ENCODE measurements at regions not wholly inside any gene's neighbourhood (a gene's known extent, or its start where the extent isn't known, plus 50 kb on each side); places are given as distances from the start of the nearest gene placed in this dataset.

DNA sequence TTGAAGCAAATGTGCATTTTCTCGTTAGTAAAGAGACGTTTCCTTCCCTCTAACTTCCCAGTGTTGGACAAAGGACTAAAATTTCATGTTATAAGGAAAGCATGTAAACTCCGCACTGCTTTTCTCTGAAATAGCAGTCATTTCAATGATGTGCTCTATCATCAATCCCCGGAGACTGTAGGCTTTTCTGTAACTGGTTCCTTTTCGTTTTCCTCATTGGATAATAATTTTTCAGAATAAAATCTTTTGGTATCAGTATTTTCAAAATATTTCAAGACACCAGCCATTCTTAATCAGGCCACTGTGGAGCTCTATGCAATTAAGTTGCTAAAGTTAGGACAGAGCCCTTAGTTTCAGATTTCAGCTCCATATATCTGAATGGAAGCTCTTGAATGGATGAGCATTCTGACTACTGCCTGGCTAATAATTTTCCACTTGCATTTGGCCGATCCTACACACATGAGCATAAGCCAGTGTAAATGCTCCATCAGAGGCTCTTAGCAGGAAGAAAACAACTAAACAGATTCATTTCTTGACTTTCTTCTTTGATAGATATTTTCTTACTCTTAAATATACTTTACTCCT lies 157.7 kb downstream of the CHIC2 start:
- peaks cover 0 to 10% (median 5%) of the 10 kb centered on the region in 4 donors for H3K4me1 Mint-ChIP-seq
- H3K27ac ChIP-seq (ENCODE audit: insufficient read depth, low read length, poor library complexity, severe bottlenecking) = no peak overlapping the region
- no peak overlapping the region for H3K27ac Mint-ChIP-seq
- ATAC-seq (ENCODE audit: low read depth in 2 of 2) (no peak), DNase-seq (no peak)
- H3K9me3 Mint-ChIP-seq = no peaks in the 10 kb centered on the region
- H3K36me3 Mint-ChIP-seq = no peaks in the 10 kb centered on the region
- no peaks in the 10 kb centered on the region for H3K4me1 ChIP-seq (ENCODE audit: control insufficient read depth, insufficient read depth, low read length, poor library complexity, severe bottlenecking)
- peaks cover 12% of the 10 kb centered on the region for H3K27me3 ChIP-seq (ENCODE audit: control insufficient read depth, insufficient read depth, low read length)
- H3K36me3 ChIP-seq (ENCODE audit: control insufficient read depth, insufficient read depth, low read length) = no peaks in the 10 kb centered on the region
- H3K9me3 ChIP-seq (ENCODE audit: control insufficient read depth in 2 of 2, low read length in 2 of 2) = no peaks in the 10 kb centered on the region
- H3K4me3 Mint-ChIP-seq = no peak overlapping the region
- peaks cover 31% of the 10 kb centered on the region for H3K27me3 Mint-ChIP-seq
- no peak overlapping the region for H3K4me3 ChIP-seq (ENCODE audit: low read depth, low read length)

DNA sequence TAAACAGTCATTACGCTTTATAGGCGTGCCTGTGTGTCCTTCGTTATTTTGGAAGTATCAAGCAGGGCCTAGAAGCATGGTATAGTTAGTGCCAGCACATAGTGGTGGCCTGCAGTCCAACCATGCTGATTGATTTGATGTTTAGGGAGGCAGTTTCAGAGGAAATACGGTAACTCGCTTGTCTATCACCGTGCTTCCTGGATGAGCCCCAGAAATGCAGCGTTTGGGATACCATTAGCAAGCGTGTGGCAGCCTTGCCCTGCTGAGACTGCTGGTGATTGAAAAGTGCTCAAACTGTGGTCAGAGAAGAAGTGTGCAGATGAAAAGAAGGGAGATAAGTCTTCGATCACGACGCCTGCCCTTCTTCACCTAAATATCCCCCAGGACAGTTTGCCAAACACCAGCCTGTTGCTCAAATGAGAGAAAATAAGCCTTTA lies 158.4 kb downstream of the CHIC2 start:
- H3K36me3 Mint-ChIP-seq = no peaks in the 10 kb centered on the region
- no peak overlapping the region for H3K27ac Mint-ChIP-seq
- H3K27me3 Mint-ChIP-seq = peaks cover 31% of the 10 kb centered on the region
- Histone ChIP-seq H3K4me3 (ENCODE audit: low read depth, low read length) (peak overlapping the region; percentile 11), H3K9me3 (ENCODE audit: control insufficient read depth in 2 of 2, low read length in 2 of 2) (no peaks in the 10 kb centered on the region), H3K4me1 (ENCODE audit: control insufficient read depth, insufficient read depth, low read length, poor library complexity, severe bottlenecking) (no peaks in the 10 kb centered on the region), H3K27me3 (ENCODE audit: control insufficient read depth, insufficient read depth, low read length) (peaks cover 12% of the 10 kb centered on the region), H3K36me3 (ENCODE audit: control insufficient read depth, insufficient read depth, low read length) (no peaks in the 10 kb centered on the region), H3K27ac (ENCODE audit: insufficient read depth, low read length, poor library complexity, severe bottlenecking) (no peak overlapping the region)
- H3K4me3 Mint-ChIP-seq = no peak overlapping the region
- H3K4me1 Mint-ChIP-seq = peaks cover 0 to 10% (median 5%) of the 10 kb centered on the region in 4 donors
- DNase-seq = peak in 1 of 3 donors; percentile 42
- no peak for ATAC-seq (ENCODE audit: low read depth in 2 of 2)
- no peaks in the 10 kb centered on the region for H3K9me3 Mint-ChIP-seq

DNA sequence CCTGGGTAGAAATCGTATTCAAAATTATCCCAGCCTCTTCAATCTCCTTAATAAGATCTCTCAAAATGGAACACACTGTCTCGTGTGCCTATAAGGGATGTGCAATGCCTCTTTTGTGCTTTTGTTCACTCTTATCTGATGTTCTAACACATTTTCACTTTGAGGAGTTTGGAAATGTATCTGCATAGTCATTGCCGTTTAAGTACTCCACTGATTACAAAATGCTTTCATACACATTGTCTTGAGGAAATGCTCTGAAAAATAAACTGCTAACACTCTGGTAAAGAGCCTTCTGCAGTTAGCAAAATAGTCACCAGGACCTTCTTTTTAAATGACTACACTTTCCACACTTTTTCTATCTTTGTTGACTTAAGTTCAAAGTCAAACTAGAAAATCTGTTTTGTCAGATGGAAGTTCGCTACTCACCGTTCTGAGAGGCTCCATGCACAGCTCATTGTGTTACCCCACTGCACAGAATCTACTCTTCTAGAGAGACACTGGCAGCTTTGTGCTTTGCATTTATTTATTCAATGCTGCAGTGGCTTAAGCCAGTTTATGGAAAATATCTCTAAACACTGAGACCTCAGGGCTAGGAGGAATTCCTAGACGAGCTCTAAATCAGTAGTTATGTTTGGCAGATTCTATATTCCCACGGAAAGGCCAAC lies 159.0 kb downstream of the CHIC2 start:
- no peaks in the 10 kb centered on the region for H3K36me3 ChIP-seq (ENCODE audit: control insufficient read depth, insufficient read depth, low read length)
- H3K27me3 ChIP-seq (ENCODE audit: control insufficient read depth, insufficient read depth, low read length) = peaks cover 12% of the 10 kb centered on the region
- ATAC-seq (ENCODE audit: low read depth in 2 of 2) (no peak), DNase-seq (no peak)
- H3K36me3 Mint-ChIP-seq = no peaks in the 10 kb centered on the region
- H3K4me1 ChIP-seq (ENCODE audit: control insufficient read depth, insufficient read depth, low read length, poor library complexity, severe bottlenecking) = no peaks in the 10 kb centered on the region
- no peak overlapping the region for H3K27ac ChIP-seq (ENCODE audit: insufficient read depth, low read length, poor library complexity, severe bottlenecking)
- no peak overlapping the region for H3K27ac Mint-ChIP-seq
- peaks cover 0 to 10% (median 5%) of the 10 kb centered on the region in 4 donors for H3K4me1 Mint-ChIP-seq
- H3K27me3 Mint-ChIP-seq = peaks cover 31% of the 10 kb centered on the region
- H3K4me3 ChIP-seq (ENCODE audit: low read depth, low read length) = no peak overlapping the region
- H3K4me3 Mint-ChIP-seq = no peak overlapping the region
- H3K9me3 ChIP-seq (ENCODE audit: control insufficient read depth in 2 of 2, low read length in 2 of 2) = no peaks in the 10 kb centered on the region
- H3K9me3 Mint-ChIP-seq = no peaks in the 10 kb centered on the region

DNA sequence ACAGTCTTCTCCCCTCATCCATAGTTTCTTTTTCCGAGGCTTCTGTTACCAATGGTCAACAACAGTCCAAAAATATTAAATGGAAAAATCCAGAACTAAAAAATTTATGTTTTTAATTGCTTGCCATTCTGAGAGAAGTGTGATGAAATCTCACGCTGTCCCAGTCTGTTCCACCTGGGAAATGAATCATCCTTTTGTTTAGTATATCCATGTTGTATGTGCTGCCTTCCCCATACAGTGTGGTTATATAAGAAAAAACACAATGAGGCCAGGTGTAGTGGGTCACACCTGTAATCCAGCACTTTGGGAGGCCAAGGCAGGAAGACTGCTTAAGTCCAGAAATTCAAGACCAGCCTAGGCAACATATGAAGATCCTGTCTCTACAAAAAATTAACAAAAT lies 161.6 kb downstream of the CHIC2 start:
- Histone ChIP-seq H3K36me3 (ENCODE audit: control insufficient read depth, insufficient read depth, low read length) (no peaks in the 10 kb centered on the region), H3K4me3 (ENCODE audit: low read depth, low read length) (no peak overlapping the region), H3K9me3 (ENCODE audit: control insufficient read depth in 2 of 2, low read length in 2 of 2) (no peaks in the 10 kb centered on the region), H3K27me3 (ENCODE audit: control insufficient read depth, insufficient read depth, low read length) (peaks cover 5% of the 10 kb centered on the region), H3K27ac (ENCODE audit: insufficient read depth, low read length, poor library complexity, severe bottlenecking) (no peak overlapping the region), H3K4me1 (ENCODE audit: control insufficient read depth, insufficient read depth, low read length, poor library complexity, severe bottlenecking) (no peaks in the 10 kb centered on the region)
- peak overlapping the region in 1 of 3 donors; percentile 12 for H3K27ac Mint-ChIP-seq
- H3K27me3 Mint-ChIP-seq = peaks cover 23% of the 10 kb centered on the region
- peaks cover 0 to 6% (median 3%) of the 10 kb centered on the region in 4 donors for H3K4me1 Mint-ChIP-seq
- H3K36me3 Mint-ChIP-seq = no peaks in the 10 kb centered on the region
- DNase-seq (no peak), ATAC-seq (ENCODE audit: low read depth in 2 of 2) (no peak)
- no peaks in the 10 kb centered on the region for H3K9me3 Mint-ChIP-seq
- H3K4me3 Mint-ChIP-seq = no peak overlapping the region

DNA sequence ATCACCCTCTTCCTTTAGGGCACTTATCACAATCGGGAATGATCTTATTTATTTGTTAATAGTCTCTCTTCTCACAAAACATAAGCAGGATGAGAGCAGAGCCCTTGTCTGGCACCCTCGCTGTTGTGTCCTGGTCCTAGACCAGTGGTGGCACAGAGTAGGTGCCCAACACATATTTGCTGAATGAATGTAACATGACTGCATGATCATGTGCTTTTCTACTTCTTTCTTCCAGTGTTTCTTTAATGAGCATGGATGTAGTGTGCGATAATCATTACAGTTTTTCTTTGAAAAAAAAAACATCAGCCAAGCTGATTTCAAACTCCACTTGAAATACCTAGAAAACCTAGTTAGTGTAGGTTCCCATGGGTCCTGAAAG lies 164.1 kb downstream of the CHIC2 start:
- Mint-ChIP-seq H3K9me3 (no peaks in the 10 kb centered on the region), H3K27me3 (peaks cover 16% of the 10 kb centered on the region), H3K27ac (no peak overlapping the region), H3K36me3 (no peaks in the 10 kb centered on the region), H3K4me3 (no peak overlapping the region), H3K4me1 (no peaks in the 10 kb centered on the region)
- H3K27me3 ChIP-seq (ENCODE audit: control insufficient read depth, insufficient read depth, low read length) = peaks cover 2% of the 10 kb centered on the region
- no peak for DNase-seq
- no peaks in the 10 kb centered on the region for H3K4me1 ChIP-seq (ENCODE audit: control insufficient read depth, insufficient read depth, low read length, poor library complexity, severe bottlenecking)
- ATAC-seq (ENCODE audit: low read depth in 2 of 2) = no peak
- no peaks in the 10 kb centered on the region for H3K9me3 ChIP-seq (ENCODE audit: control insufficient read depth in 2 of 2, low read length in 2 of 2)
- H3K4me3 ChIP-seq (ENCODE audit: low read depth, low read length) = no peak overlapping the region
- H3K36me3 ChIP-seq (ENCODE audit: control insufficient read depth, insufficient read depth, low read length) = no peaks in the 10 kb centered on the region
- no peak overlapping the region for H3K27ac ChIP-seq (ENCODE audit: insufficient read depth, low read length, poor library complexity, severe bottlenecking)

DNA sequence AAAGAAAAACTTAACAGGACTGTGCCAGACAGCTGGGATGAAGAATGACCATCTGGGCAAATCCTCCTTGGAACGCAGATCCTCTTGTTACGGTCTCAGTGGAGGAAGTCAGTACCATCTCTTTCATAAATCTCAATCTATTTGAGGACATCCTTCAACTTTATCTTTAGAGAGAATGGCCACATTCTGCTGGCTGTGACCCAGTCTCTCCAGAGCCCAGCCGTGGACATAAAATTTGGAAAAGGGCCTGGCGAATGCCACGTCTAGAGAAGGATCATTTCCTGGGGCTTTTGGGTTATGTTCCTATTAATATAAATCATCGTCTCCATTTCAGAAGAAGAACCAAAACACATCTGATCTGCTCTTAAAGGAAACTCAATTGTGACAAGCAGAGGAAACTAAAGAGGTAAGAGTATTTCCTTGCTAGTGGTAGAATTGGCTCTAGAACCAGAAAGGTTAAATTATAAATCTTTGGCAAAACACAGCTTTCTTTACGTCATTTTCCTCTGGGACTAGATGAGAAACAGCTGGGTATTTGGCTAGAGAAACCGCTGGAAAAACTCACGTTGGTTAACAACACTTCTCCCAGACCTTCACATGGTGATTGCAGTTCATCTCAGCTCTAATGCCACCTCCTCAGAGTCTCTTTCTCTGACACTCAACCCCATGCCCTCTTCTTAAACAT lies 164.7 kb downstream of the CHIC2 start:
- H3K4me1 Mint-ChIP-seq = no peaks in the 10 kb centered on the region

DNA sequence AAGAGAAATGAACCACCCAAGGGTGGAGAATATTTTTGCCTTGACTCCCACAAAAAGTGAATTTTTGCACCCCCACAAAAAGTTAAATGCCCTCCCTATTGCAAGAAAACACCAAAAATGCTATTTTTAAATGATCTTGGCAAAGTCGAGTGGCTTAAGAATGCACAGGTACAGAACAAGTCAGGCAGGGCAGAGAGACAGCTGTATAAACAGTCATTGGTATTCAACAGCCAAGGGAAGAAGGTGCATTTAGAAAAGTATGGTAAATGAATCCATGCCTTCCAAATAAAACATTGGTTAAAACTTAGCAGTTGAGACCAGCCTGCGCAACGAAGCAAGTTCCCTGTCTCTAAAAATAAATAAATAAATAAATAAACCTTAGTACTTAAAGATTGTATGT lies 169.3 kb downstream of the CHIC2 start:
- ATAC-seq (ENCODE audit: low read depth in 2 of 2) (no peak), DNase-seq (no peak)
- Mint-ChIP-seq H3K27me3 (peaks cover 11% of the 10 kb centered on the region), H3K36me3 (no peaks in the 10 kb centered on the region), H3K27ac (no peak overlapping the region), H3K4me3 (no peak overlapping the region), H3K4me1 (no peaks in the 10 kb centered on the region), H3K9me3 (no peaks in the 10 kb centered on the region)
- no peaks in the 10 kb centered on the region for H3K4me1 ChIP-seq (ENCODE audit: control insufficient read depth, insufficient read depth, low read length, poor library complexity, severe bottlenecking)
- H3K9me3 ChIP-seq (ENCODE audit: control insufficient read depth in 2 of 2, low read length in 2 of 2) = no peaks in the 10 kb centered on the region
- H3K4me3 ChIP-seq (ENCODE audit: low read depth, low read length) = no peak overlapping the region
- H3K27me3 ChIP-seq (ENCODE audit: control insufficient read depth, insufficient read depth, low read length) = no peaks in the 10 kb centered on the region
- no peak overlapping the region for H3K27ac ChIP-seq (ENCODE audit: insufficient read depth, low read length, poor library complexity, severe bottlenecking)
- no peaks in the 10 kb centered on the region for H3K36me3 ChIP-seq (ENCODE audit: control insufficient read depth, insufficient read depth, low read length)

More for the DNA sequence above, 164.7 kb downstream of the CHIC2 start:
- Histone ChIP-seq H3K36me3 (ENCODE audit: control insufficient read depth, insufficient read depth, low read length) (no peaks in the 10 kb centered on the region), H3K27me3 (ENCODE audit: control insufficient read depth, insufficient read depth, low read length) (no peaks in the 10 kb centered on the region), H3K4me1 (ENCODE audit: control insufficient read depth, insufficient read depth, low read length, poor library complexity, severe bottlenecking) (no peaks in the 10 kb centered on the region), H3K27ac (ENCODE audit: insufficient read depth, low read length, poor library complexity, severe bottlenecking) (no peak overlapping the region), H3K9me3 (ENCODE audit: control insufficient read depth in 2 of 2, low read length in 2 of 2) (no peaks in the 10 kb centered on the region), H3K4me3 (ENCODE audit: low read depth, low read length) (no peak overlapping the region)
- ATAC-seq (ENCODE audit: low read depth in 2 of 2) (no peak), DNase-seq (no peak)
- H3K4me3 Mint-ChIP-seq = no peak overlapping the region
- peaks cover 16% of the 10 kb centered on the region for H3K27me3 Mint-ChIP-seq
- H3K9me3 Mint-ChIP-seq = no peaks in the 10 kb centered on the region
- no peaks in the 10 kb centered on the region for H3K36me3 Mint-ChIP-seq
- H3K27ac Mint-ChIP-seq = no peak overlapping the region

All from CD4-positive, CD25-positive, alpha-beta regulatory T cell (primary cell).